Small intestine (tissue), 7 donors: ENCODE measurements at regions not wholly inside any gene's neighbourhood (a gene's known extent, or its start where the extent isn't known, plus 50 kb on each side); places are given as distances from the start of the nearest gene placed in this dataset.
A peak's percentile ranks its signal among the peaks of the same experiment; 100 is the strongest.

Experiments
- DNase-seq, 2 donors: peaks; one replicate each; pipeline versions ENCODE4 v3.0.0 to v3.0.0-alpha.2; 2013
- FAIRE-seq: peaks from 2 replicates; lab custom pipeline; 2012; peaks lifted over from hg19 to GRCh38; lab: Jason Lieb, UNC
- H3K27ac ChIP-seq, 3 donors: one replicate each; pipeline ENCODE4 v1.5.1; 2013; ENCODE audit warnings: low read length in 2 of 3, mild to moderate bottlenecking in 2 of 3, control low read depth in 1 of 3, inconsistent platforms in 1 of 3, low read depth in 1 of 3, moderate library complexity in 1 of 3
- H3K27me3 ChIP-seq, 3 donors: one replicate each; pipeline ENCODE4 v1.6.1; 2013; ENCODE audit warnings: low read length in 3 of 3, inconsistent platforms in 1 of 3; ENCODE audit not compliant: control insufficient read depth in 3 of 3, insufficient read depth in 3 of 3
- H3K36me3 ChIP-seq, 3 donors: one replicate each; pipeline ENCODE4 v1.6.1; 2013; ENCODE audit warnings: low read length in 3 of 3, inconsistent platforms in 1 of 3, low read depth in 1 of 3, mild to moderate bottlenecking in 1 of 3, moderate library complexity in 1 of 3; ENCODE audit not compliant: control insufficient read depth in 3 of 3, insufficient read depth in 2 of 3
- H3K4me1 ChIP-seq, 3 donors: one replicate each; pipeline ENCODE4 v1.6.1; 2013; ENCODE audit warnings: low read length in 2 of 3, inconsistent platforms in 1 of 3, low read depth in 1 of 3, mild to moderate bottlenecking in 1 of 3, moderate library complexity in 1 of 3; ENCODE audit not compliant: control insufficient read depth in 3 of 3, insufficient read depth in 2 of 3
- H3K4me3 ChIP-seq, 3 donors: one replicate each; pipeline ENCODE4 v1.5.1; 2013; ENCODE audit warnings: low read length in 3 of 3, control low read depth in 1 of 3, inconsistent platforms in 1 of 3, low read depth in 1 of 3, mild to moderate bottlenecking in 1 of 3, moderate library complexity in 1 of 3
- H3K9me3 ChIP-seq, 2 donors: one replicate each; pipeline ENCODE4 v1.6.1; 2013; ENCODE audit warnings: low read depth in 1 of 2, low read length in 1 of 2; ENCODE audit not compliant: control insufficient read depth in 2 of 2, insufficient read depth in 1 of 2
- WGBS, 3 donors: extraction: QIAGEN DNeasy Blood & Tissue Kit; methylation state at CpG; one replicate each; pipeline ENCODE4 v1.1.7; 2013; 5-methylcytosine and 5-hydroxymethylcytosine counted together
- donor health status: healthy with polysubstance abuse.
- donor health status: control.
- donor health status: control.
- donor health status: Bipolar disorder and iron deficiency.
- donor health status: healthy.

GRCh38 chr4:180106997-180107396 is 2136.2 kb upstream of the TENM3 start:
- DNase-seq, result no peak
- WGBS, 3 donors, result 80 to 87% (median 86%) methylated on average over 6 of the region's 6 CpGs
- no peak overlapping the region for H3K4me3 ChIP-seq
- no peak for FAIRE-seq
- no peak overlapping the region for H3K27ac ChIP-seq
- no peaks in the 10 kb centered on the region for H3K9me3 ChIP-seq
- no peaks in the 10 kb centered on the region for H3K4me1 ChIP-seq
- H3K36me3 ChIP-seq, result no peaks in the 10 kb centered on the region
- H3K27me3 ChIP-seq, result no peaks in the 10 kb centered on the region

GRCh38 chr4:180116840-180117239 is 2126.4 kb upstream of the TENM3 start:
- no peaks in the 10 kb centered on the region for H3K9me3 ChIP-seq
- no peaks in the 10 kb centered on the region for H3K27me3 ChIP-seq
- no peaks in the 10 kb centered on the region for H3K4me1 ChIP-seq
- H3K27ac ChIP-seq, result no peak overlapping the region
- DNase-seq (no peak), FAIRE-seq (no peak)
- no peaks in the 10 kb centered on the region for H3K36me3 ChIP-seq
- no peak overlapping the region for H3K4me3 ChIP-seq
- WGBS, 3 donors, result 81 to 83% (median 82%) methylated on average over 4 of the region's 4 CpGs

- H3K27me3 ChIP-seq, result no peaks in the 10 kb centered on the region
- H3K4me1 ChIP-seq, result no peaks in the 10 kb centered on the region
- no peaks in the 10 kb centered on the region for H3K36me3 ChIP-seq
- WGBS, 3 donors, result 67 to 72% (median 69%) methylated on average over 3 of the region's 3 CpGs
- no peaks in the 10 kb centered on the region for H3K9me3 ChIP-seq
- no peak for FAIRE-seq
- no peak overlapping the region for H3K4me3 ChIP-seq
- no peak overlapping the region for H3K27ac ChIP-seq
- no peak for DNase-seq
Observed at GRCh38 chr4:180120068-180120467, 2123.1 kb upstream of the TENM3 start.

- FAIRE-seq, result no peak
- no peak overlapping the region for H3K27ac ChIP-seq
Observed at GRCh38 chr4:180134091-180134866, 2108.9 kb upstream of the TENM3 start.

GRCh38 chr4:180141734-180142133 is 2101.5 kb upstream of the TENM3 start:
- Histone ChIP-seq H3K4me3 (no peak overlapping the region), H3K27me3 (no peaks in the 10 kb centered on the region), H3K9me3 (no peaks in the 10 kb centered on the region), H3K4me1 (no peaks in the 10 kb centered on the region), H3K36me3 (no peaks in the 10 kb centered on the region), H3K27ac (no peak overlapping the region)
- no peak for DNase-seq
- WGBS, 3 donors, result 68 to 82% (median 68%) methylated on average over 3 of the region's 3 CpGs
- FAIRE-seq, result peak; percentile 55

More at GRCh38 chr4:180134091-180134866, 2108.9 kb upstream of the TENM3 start:
- H3K4me1 ChIP-seq, result peaks cover 0 to 2% (median 0%) of the 10 kb centered on the region in 3 donors
- H3K27me3 ChIP-seq, result no peaks in the 10 kb centered on the region
- H3K36me3 ChIP-seq, result no peaks in the 10 kb centered on the region
- no peaks in the 10 kb centered on the region for H3K9me3 ChIP-seq
- WGBS, 3 donors, result 12 to 24% (median 14%) methylated on average over 11 of the region's 11 CpGs
- peak; percentile 62 to 72 for DNase-seq
- H3K4me3 ChIP-seq, result peak overlapping the region in 1 of 3 donors; percentile 25

- Histone ChIP-seq H3K36me3 (no peaks in the 10 kb centered on the region), H3K27me3 (no peaks in the 10 kb centered on the region), H3K4me1 (no peaks in the 10 kb centered on the region), H3K9me3 (no peaks in the 10 kb centered on the region), H3K4me3 (no peak overlapping the region), H3K27ac (no peak overlapping the region)
- DNase-seq (no peak), FAIRE-seq (no peak)
- WGBS, 3 donors, result 54 to 75% (median 61%) methylated on average over 2 of the region's 2 CpGs
Observed at GRCh38 chr4:180148737-180149136, 2094.5 kb upstream of the TENM3 start.

GRCh38 chr4:180150818-180151217 is 2092.4 kb upstream of the TENM3 start:
- FAIRE-seq, result no peak
- peak in 1 of 2 donors; percentile 10 for DNase-seq
- Histone ChIP-seq H3K36me3 (no peaks in the 10 kb centered on the region), H3K4me1 (no peaks in the 10 kb centered on the region), H3K27ac (no peak overlapping the region), H3K4me3 (no peak overlapping the region), H3K9me3 (no peaks in the 10 kb centered on the region), H3K27me3 (no peaks in the 10 kb centered on the region)
- WGBS, 3 donors, result 20 to 35% (median 24%) methylated on average over 3 of the region's 3 CpGs

GRCh38 chr4:180152831-180153230 is 2090.4 kb upstream of the TENM3 start:
- H3K27me3 ChIP-seq, result no peaks in the 10 kb centered on the region
- no peak overlapping the region for H3K4me3 ChIP-seq
- H3K27ac ChIP-seq, result no peak overlapping the region
- DNase-seq (no peak), FAIRE-seq (no peak)
- no peaks in the 10 kb centered on the region for H3K36me3 ChIP-seq
- 76 to 88% (median 88%) methylated on average over 3 of the region's 3 CpGs for WGBS, 3 donors
- H3K4me1 ChIP-seq, result no peaks in the 10 kb centered on the region
- H3K9me3 ChIP-seq, result no peaks in the 10 kb centered on the region

GRCh38 chr4:180153587-180153986 is 2089.6 kb upstream of the TENM3 start:
- DNase-seq (no peak), FAIRE-seq (no peak)
- H3K27me3 ChIP-seq, result no peaks in the 10 kb centered on the region
- no peak overlapping the region for H3K27ac ChIP-seq
- H3K4me1 ChIP-seq, result no peaks in the 10 kb centered on the region
- no peaks in the 10 kb centered on the region for H3K9me3 ChIP-seq
- H3K36me3 ChIP-seq, result no peaks in the 10 kb centered on the region
- no peak overlapping the region for H3K4me3 ChIP-seq
- WGBS, 3 donors, result 91 to 96% (median 93%) methylated on average over 5 of the region's 5 CpGs
